ENCODE measurements at regions not wholly inside any gene's neighbourhood (a gene's known extent, or its start where the extent isn't known, plus 50 kb on each side); places are given as distances from the start of the nearest gene placed in this dataset.

GRCh38 chr21:27293239-27293638 lies 326.4 kb upstream of the ADAMTS5 start:
- H3K4me1 ChIP-seq: no peaks in the 10 kb centered on the region
- H3K9me3 ChIP-seq: no peaks in the 10 kb centered on the region
- H3K27ac ChIP-seq: no peak overlapping the region
- TF ChIP-seq CTCF (IDR thresholded peaks at IDR 0.05) (no peak), POLR2A (IDR thresholded peaks at IDR 0.05) (no peak)
- no peak overlapping the region for H3K4me3 ChIP-seq
- intact Hi-C loops (cut with DNase I; ENCODE audit: low total_unique reads): no loop called here
- no peaks in the 10 kb centered on the region for H3K36me3 ChIP-seq
- DNase-seq: no peak
- H3K27me3 ChIP-seq: no peaks in the 10 kb centered on the region

GRCh38 chr21:27292783-27293182 lies 325.9 kb upstream of the ADAMTS5 start:
- TF ChIP-seq POLR2A (IDR thresholded peaks at IDR 0.05): no peak
- TF ChIP-seq CTCF (IDR thresholded peaks at IDR 0.05): no peak
- intact Hi-C loops (cut with DNase I; ENCODE audit: low total_unique reads): no loop called here
- Histone ChIP-seq H3K27me3 (no peaks in the 10 kb centered on the region), H3K27ac (no peak overlapping the region), H3K9me3 (no peaks in the 10 kb centered on the region), H3K4me3 (no peak overlapping the region), H3K36me3 (no peaks in the 10 kb centered on the region), H3K4me1 (no peaks in the 10 kb centered on the region)
- no peak for DNase-seq

GRCh38 chr21:27292229-27292628 lies 325.3 kb upstream of the ADAMTS5 start:
- H3K9me3 ChIP-seq: no peaks in the 10 kb centered on the region
- H3K36me3 ChIP-seq: no peaks in the 10 kb centered on the region
- no peak overlapping the region for H3K27ac ChIP-seq
- intact Hi-C loops (cut with DNase I; ENCODE audit: low total_unique reads): no loop called here
- no peak overlapping the region for H3K4me3 ChIP-seq
- TF ChIP-seq POLR2A (IDR thresholded peaks at IDR 0.05) (no peak), CTCF (IDR thresholded peaks at IDR 0.05) (no peak)
- no peaks in the 10 kb centered on the region for H3K27me3 ChIP-seq
- DNase-seq: no peak
- peaks cover 0 to 2% of the 10 kb centered on the region in 2 donors for H3K4me1 ChIP-seq

- no peak for DNase-seq
- TF ChIP-seq POLR2A (IDR thresholded peaks at IDR 0.05) (no peak), CTCF (IDR thresholded peaks at IDR 0.05) (no peak)
- Histone ChIP-seq H3K27me3 (no peaks in the 10 kb centered on the region), H3K4me3 (no peak overlapping the region), H3K4me1 (peaks cover 0 to 5% of the 10 kb centered on the region in 2 donors), H3K36me3 (no peaks in the 10 kb centered on the region), H3K27ac (no peak overlapping the region), H3K9me3 (no peaks in the 10 kb centered on the region)
- intact Hi-C loops (cut with DNase I; ENCODE audit: low total_unique reads): no loop called here
Measured at GRCh38 chr21:27291006-27291405, 324.1 kb upstream of the ADAMTS5 start.

GRCh38 chr21:27290028-27290427 lies 323.1 kb upstream of the ADAMTS5 start:
- Histone ChIP-seq H3K36me3 (no peaks in the 10 kb centered on the region), H3K9me3 (no peaks in the 10 kb centered on the region), H3K4me3 (no peak overlapping the region), H3K27ac (no peak overlapping the region), H3K27me3 (no peaks in the 10 kb centered on the region), H3K4me1 (peaks cover 0 to 5% of the 10 kb centered on the region in 2 donors)
- no peak for DNase-seq
- intact Hi-C loops (cut with DNase I; ENCODE audit: low total_unique reads): no loop called here
- TF ChIP-seq CTCF (IDR thresholded peaks at IDR 0.05): no peak
- no peak for TF ChIP-seq POLR2A (IDR thresholded peaks at IDR 0.05)

All from uterus (tissue), 3 donors.